ENCODE measurements at regions not wholly inside any gene's neighbourhood (a gene's known extent, or its start where the extent isn't known, plus 50 kb on each side); places are given as distances from the start of the nearest gene placed in this dataset.

DNA sequence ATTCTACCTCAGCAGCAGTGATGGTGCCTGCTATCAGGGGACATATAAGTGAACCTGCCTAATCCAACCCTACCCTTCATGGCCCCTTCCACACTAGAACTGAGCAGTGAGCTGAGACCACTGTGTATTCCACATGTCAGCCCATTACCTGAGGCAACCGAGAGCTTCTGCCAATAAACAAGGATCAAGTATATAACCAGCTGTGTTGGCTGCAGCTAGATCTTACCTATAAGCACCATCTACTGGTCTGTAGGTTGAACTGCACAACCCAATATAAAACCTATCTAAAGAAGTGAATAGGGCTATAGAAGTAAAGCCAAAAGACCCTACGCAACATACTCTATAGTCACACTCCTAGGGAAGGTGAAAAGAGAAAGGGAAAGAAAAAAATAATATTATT lies 376.9 kb downstream of the HHIPL2 start:
- ChIA-PET CTCF (interaction anchor here (0.5 to 2.1 kb wide), 12 partner anchors 28 to 907 kb away, joined by 3 to 15 read pairs (median 4); partner anchors contain the start of gene DUSP10), POLR2A (no interaction called here)
- Histone ChIP-seq H3K79me2 (ENCODE audit: insufficient read depth) (no peaks in the 10 kb centered on the region), H3K9me3 (no peaks in the 10 kb centered on the region), H3K9ac (no peak overlapping the region), H3K27ac (ENCODE audit: low read depth in 2 of 2, low read length in 1 of 2) (no peak overlapping the region), H3K4me2 (no peak overlapping the region), H3K4me1 (ENCODE audit: control insufficient read depth in 1 of 2, insufficient read depth in 2 of 2, low read depth in 1 of 2, low read length in 1 of 2) (no peaks in the 10 kb centered on the region), H3K9me2 (no peaks in the 10 kb centered on the region), H3K27me3 (ENCODE audit: insufficient read depth) (no peaks in the 10 kb centered on the region), H3K36me3 (replicated peaks in 1 of 2; ENCODE audit: control insufficient read depth in 1 of 2, insufficient read depth in 2 of 2, low read length in 1 of 2) (no peaks in the 10 kb centered on the region), H4K20me1 (ENCODE audit: insufficient read depth) (no peaks in the 10 kb centered on the region), H2AFZ (ENCODE audit: low read depth) (no peak overlapping the region), H3F3A (replicated peaks; ENCODE audit: insufficient read depth) (peaks cover 9% of the 10 kb centered on the region), H3K4me3 (ENCODE audit: low read depth in 2 of 2, low read length in 1 of 2) (no peak overlapping the region)
- WGBS (ENCODE audit: low lambda C conversion rate): 46% methylated on average over 2 of the region's 2 CpGs
- peak; percentile 29 for DNase-seq
- peak; percentile 80 for TF ChIP-seq RAD21 (IDR thresholded peaks at IDR 0.05; ENCODE audit: low read length)
- no peak for TF ChIP-seq GATA2 (CRISPR knock-in tag; IDR thresholded peaks at IDR 0.05)
- TF ChIP-seq SMC3 (IDR thresholded peaks at IDR 0.05; ENCODE audit: low read depth, low read length): peak; percentile 58
- TF ChIP-seq, protein P1, sequence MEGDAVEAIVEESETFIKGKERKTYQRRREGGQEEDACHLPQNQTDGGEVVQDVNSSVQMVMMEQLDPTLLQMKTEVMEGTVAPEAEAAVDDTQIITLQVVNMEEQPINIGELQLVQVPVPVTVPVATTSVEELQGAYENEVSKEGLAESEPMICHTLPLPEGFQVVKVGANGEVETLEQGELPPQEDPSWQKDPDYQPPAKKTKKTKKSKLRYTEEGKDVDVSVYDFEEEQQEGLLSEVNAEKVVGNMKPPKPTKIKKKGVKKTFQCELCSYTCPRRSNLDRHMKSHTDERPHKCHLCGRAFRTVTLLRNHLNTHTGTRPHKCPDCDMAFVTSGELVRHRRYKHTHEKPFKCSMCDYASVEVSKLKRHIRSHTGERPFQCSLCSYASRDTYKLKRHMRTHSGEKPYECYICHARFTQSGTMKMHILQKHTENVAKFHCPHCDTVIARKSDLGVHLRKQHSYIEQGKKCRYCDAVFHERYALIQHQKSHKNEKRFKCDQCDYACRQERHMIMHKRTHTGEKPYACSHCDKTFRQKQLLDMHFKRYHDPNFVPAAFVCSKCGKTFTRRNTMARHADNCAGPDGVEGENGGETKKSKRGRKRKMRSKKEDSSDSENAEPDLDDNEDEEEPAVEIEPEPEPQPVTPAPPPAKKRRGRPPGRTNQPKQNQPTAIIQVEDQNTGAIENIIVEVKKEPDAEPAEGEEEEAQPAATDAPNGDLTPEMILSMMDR (IDR thresholded peaks at IDR 0.05): peak; percentile 64

DNA sequence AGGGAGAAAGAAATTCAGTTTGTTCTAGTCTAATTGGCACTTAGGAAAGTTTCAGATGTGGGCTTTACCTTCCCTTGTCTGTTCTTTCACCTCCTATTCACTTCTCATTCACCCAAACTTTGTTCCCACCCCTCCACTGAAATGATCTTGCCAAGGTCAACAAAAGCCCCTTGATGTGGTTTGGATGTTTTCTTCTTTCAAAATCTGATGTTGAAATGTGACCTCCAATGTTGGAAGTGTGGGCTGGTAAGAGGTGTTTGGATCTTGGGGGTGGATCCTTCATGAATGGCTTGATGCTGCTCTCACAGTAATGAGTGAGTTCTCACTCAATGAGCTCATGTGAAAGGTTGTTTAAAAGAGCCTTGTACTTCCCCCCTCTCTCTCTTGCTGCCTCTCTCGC lies 379.3 kb downstream of the HHIPL2 start:
- 44% methylated on average over 1 of the region's 1 CpG for WGBS (ENCODE audit: low lambda C conversion rate)
- H3K4me2 ChIP-seq: no peak overlapping the region
- H3K27ac ChIP-seq (ENCODE audit: low read depth in 2 of 2, low read length in 1 of 2): no peak overlapping the region
- H3K9me3 ChIP-seq: no peaks in the 10 kb centered on the region
- TF ChIP-seq, protein P2, sequence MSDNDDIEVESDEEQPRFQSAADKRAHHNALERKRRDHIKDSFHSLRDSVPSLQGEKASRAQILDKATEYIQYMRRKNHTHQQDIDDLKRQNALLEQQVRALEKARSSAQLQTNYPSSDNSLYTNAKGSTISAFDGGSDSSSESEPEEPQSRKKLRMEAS (IDR thresholded peaks at IDR 0.05; ENCODE audit: low read depth): no peak
- TF ChIP-seq SMC3 (IDR thresholded peaks at IDR 0.05; ENCODE audit: low read depth, low read length) (no peak), GATA2 (CRISPR knock-in tag; IDR thresholded peaks at IDR 0.05) (no peak), CHD2 (IDR thresholded peaks at IDR 0.05; ENCODE audit: low read length, partially characterized antibody) (no peak), ELF1 (IDR thresholded peaks at IDR 0.05) (no peak), RFX5 (IDR thresholded peaks at IDR 0.05; ENCODE audit: low read length) (no peak), RXRA (IDR thresholded peaks at IDR 0.05; ENCODE audit: borderline replicate concordance, low read depth) (no peak), NRF1 (IDR thresholded peaks at IDR 0.05; ENCODE audit: low read depth, low read length) (no peak), EP300 (IDR thresholded peaks at IDR 0.05; ENCODE audit: borderline replicate concordance in 1 of 2, low read depth in 1 of 2, low read length in 1 of 2) (no peak), RAD21 (IDR thresholded peaks at IDR 0.05; ENCODE audit: low read length) (no peak), POLR2AphosphoS5 (IDR thresholded peaks at IDR 0.05; ENCODE audit: low read depth, low read length) (no peak), TCF12 (IDR thresholded peaks at IDR 0.05) (no peak), GABPA (IDR thresholded peaks at IDR 0.05; ENCODE audit: low read depth) (no peak), FOXM1 (IDR thresholded peaks at IDR 0.05; ENCODE audit: low read depth) (no peak), FOSL2 (IDR thresholded peaks at IDR 0.05; ENCODE audit: borderline replicate concordance, low read depth) (no peak)
- TF ChIP-seq, protein P1 (IDR thresholded peaks at IDR 0.05): no peak
- CTCF ChIA-PET: interaction anchor here (1.0 kb wide), 1 partner anchor 279 kb away, joined by 3 read pairs; no protein-coding TSS in a partner anchor
- no peak overlapping the region for H2AFZ ChIP-seq (ENCODE audit: low read depth)
- H3K9me2 ChIP-seq: no peaks in the 10 kb centered on the region
- H3F3A ChIP-seq (replicated peaks; ENCODE audit: insufficient read depth): peaks cover 9% of the 10 kb centered on the region
- H3K4me3 ChIP-seq (ENCODE audit: low read depth in 2 of 2, low read length in 1 of 2): no peak overlapping the region
- H3K4me1 ChIP-seq (ENCODE audit: control insufficient read depth in 1 of 2, insufficient read depth in 2 of 2, low read depth in 1 of 2, low read length in 1 of 2): no peaks in the 10 kb centered on the region
- no peaks in the 10 kb centered on the region for H4K20me1 ChIP-seq (ENCODE audit: insufficient read depth)
- H3K79me2 ChIP-seq (ENCODE audit: insufficient read depth): no peaks in the 10 kb centered on the region
- H3K36me3 ChIP-seq (replicated peaks in 1 of 2; ENCODE audit: control insufficient read depth in 1 of 2, insufficient read depth in 2 of 2, low read length in 1 of 2): no peaks in the 10 kb centered on the region
- no peak for DNase-seq
- H3K9ac ChIP-seq: no peak overlapping the region
- H3K27me3 ChIP-seq (ENCODE audit: insufficient read depth): no peaks in the 10 kb centered on the region
- POLR2A ChIA-PET: no interaction called here
